ENCODE measurements at regions not wholly inside any gene's neighbourhood (a gene's known extent, or its start where the extent isn't known, plus 50 kb on each side); places are given as distances from the start of the nearest gene placed in this dataset.

DNA sequence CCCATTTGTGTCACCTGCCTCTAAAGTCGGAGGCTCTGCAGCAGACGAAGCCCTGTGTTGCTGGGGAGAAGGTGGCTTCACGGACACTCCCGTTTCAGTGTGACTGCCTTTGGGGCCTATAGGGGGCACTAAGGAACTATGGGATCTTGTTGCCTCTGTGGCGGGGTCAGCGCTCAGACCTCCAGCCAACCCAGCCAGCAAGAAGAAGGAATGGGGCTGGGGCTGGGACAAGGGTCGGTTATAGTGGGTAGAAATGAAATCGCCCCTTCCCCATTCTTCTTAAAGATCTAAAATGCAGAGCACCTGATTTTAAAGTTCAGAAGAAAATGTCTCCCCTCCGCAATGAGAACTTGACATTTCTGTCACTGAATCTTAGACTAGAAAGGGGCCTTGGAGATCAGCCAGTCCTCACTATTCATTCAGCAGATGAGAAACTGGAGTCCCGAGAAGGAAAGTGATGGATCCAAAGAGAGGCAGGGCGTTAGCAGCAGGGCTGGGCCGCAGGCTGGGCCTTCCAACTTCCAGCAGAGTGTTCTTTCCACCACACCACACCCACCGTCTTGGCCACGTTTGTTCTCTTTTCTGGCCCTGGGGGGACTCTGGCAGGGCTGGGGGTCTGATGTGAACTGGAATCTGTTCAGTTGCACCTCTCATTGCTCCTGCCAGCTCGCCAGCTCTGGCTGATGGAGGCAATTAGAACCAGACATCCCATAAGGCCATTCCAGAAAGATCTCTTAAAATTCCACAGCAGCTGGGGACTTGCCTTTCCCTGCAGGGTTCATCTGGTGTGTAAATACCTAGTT is 195.4 kb downstream of the OPA1 start:
- TF ChIP-seq GATA3 (IDR thresholded peaks at IDR 0.05; ENCODE audit: low read depth, low read length) (no peak), GATA2 (IDR thresholded peaks at IDR 0.05; ENCODE audit: low read depth, low read length) (no peak)

DNA sequence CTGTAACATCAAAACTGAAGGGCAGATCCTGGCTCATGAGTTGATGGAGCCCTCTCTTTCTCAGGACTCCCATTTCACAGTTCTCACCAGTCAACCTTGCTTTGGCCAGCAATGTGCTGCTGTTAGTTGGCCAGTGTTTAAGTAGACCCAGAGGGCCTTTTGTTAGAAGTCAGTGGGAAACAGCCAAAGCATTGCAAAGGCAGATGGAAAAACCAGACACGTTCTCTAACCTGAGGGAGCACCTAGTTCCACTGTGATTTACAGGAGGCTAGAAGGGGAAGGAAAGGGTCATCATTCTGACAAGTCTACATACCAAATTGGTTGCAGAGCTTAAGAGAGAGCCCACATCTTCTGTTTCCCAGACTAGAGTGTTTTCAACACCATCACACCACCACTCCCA is 196.4 kb downstream of the OPA1 start:
- TF ChIP-seq GATA3 (IDR thresholded peaks at IDR 0.05; ENCODE audit: low read depth, low read length) (no peak), GATA2 (IDR thresholded peaks at IDR 0.05; ENCODE audit: low read depth, low read length) (no peak)

DNA sequence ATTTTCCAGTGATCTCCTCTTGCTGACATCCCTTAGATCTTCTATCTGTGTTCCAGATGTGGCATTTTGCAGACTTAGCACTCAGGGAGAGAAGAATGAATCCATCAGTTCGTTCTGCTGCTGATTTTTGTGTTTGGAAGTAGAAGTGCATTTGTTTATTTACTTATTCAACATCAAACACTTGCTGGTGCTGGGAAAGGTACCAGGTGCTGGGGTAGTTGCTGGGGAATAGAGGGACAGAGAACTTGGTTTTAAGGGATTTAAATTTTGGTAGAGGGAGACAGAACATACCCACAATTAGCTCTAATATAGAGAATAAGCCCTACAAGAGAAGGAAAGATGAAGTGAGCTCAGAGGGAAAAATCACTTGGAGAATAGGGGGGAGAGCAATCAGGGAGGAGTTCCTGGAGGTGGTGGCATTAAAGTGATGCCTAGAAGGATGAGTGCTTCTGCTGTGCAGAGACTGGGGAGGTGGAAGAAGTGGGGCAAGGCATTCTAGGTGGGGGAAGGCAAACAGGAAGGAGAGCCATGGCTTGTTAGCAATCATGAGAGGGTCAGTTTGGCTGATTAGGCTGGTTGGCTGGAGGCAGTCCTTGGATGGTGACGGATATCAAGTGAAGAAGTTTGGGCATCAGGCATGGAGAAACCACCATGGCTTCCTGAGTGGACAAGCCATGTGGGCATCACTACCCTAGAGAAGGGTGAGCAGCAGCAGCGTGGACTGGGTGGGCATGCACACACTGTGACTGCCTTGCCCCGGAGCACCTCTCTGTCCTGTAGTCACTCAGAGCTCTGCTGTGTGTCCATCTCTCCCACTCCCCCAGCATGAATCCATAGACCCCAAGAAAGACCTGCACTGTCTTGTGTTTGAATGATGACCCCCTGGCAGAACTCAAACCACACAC is 197.3 kb downstream of the OPA1 start:
- no peak; the same call in 1 of the 2 replicates for TF ChIP-seq GATA3 (IDR thresholded peaks at IDR 0.05; ENCODE audit: low read depth, low read length)
- TF ChIP-seq GATA2 (IDR thresholded peaks at IDR 0.05; ENCODE audit: low read depth, low read length): 0 out of 2 replicates have a peak, but pooled peaks have one; percentile 1

DNA sequence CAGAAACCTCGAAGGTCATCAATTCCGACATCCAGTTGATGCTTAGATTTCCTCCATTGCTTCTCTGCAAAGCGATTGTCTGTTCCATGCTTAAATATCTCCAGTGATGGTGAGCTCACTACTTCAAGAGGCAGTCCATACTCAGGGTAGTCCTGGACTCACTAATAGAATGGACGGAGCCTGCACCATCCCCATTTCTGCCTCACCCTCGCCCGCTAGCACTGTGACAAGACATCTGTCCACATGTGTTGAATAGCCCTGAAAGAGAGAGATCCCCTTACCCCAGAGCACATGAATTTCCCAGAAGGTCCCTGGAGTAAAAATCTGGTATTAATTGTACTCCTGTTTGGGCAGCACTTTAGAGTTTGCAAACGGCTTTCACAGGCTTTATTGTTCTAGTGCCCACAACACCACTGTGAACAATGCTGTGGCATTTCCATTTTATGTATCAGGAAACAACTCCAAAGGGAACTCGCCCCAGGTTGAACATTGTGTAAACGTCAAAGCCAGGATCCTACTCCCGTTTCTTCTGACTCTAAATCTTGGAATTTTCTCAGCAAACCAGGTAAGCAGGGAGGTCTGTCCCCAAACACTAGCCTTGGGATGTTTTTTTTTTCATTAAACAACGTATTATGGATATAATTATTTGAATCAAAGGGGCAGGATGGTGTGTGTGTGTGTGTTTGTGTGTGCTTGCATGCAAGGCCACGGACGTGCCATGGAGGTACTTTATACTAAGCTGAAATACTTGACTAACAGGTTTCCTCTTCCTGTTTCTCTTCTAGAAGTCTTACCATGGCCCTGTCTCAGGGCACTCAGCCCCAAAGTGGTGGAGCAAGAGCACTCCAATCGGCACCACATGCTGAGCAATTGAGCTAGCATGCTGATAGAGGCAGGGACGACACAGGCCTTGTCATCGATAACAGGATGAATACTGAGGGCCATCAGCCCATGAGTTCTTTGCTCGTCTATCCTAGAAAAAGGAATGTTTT is 198.3 kb downstream of the OPA1 start:
- TF ChIP-seq GATA3 (IDR thresholded peaks at IDR 0.05; ENCODE audit: low read depth, low read length) (no peak), GATA2 (IDR thresholded peaks at IDR 0.05; ENCODE audit: low read depth, low read length) (no peak)

DNA sequence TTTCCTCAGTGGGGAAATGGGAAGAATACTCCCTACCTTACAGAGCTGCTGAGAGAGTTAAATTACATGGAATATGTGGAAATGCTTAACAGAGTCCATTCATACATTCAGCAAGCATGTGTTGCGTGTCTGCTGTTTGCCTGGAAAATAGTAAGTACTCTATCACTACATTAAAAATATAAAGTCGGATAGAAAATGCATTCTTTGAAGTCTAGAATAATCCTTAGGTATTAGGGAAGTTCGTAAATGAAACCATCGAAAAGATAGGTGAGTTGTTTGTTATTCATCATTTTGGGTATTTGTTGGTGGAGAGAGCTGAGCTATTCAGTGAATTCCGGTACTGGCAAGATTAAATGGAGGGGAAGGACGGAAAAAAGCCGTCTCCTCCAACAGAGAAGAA is 200.1 kb downstream of the OPA1 start:
- no peak for TF ChIP-seq GATA3 (IDR thresholded peaks at IDR 0.05; ENCODE audit: low read depth, low read length)
- no peak for TF ChIP-seq GATA2 (IDR thresholded peaks at IDR 0.05; ENCODE audit: low read depth, low read length)

DNA sequence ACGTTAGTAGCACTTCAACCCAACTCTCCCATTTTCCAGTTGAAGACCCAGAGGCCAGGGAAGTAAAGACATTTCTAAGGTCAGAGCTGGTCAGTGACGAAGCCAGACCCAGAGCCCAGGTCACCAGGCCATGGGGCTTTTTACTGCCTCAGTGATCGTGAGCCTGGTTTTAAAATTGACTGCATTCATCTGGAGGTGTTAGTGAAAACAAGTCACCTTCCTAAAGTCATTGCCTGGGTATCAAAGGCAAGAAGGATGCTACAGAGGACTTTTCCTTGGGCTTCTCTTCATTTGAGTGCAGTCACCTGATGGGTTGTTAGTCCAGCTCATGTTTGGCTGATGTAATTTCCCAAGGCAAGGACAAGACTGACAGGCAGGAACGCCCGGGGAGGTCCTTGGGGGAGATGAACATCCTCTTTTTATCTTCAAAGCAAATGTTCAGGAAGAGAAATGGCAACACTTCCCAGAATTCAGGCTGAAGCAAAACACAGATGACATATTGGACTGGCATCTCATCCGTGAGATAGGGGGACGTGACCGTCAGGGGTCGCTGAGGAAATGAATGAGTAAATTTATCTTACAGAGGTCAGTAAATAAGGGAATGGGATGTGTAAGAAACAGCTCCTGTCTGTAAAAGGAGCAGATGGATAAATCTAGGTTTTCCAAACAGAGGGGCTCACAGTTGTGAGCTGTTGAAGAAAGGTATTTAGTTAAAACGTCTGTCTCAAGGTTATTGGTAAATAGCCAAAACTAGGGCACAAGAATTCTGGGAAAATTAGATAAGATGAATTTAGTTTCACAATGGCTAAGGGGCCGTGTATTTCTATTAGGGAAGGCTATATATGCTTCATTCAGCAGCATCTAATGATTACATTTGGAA is 201.2 kb downstream of the OPA1 start:
- TF ChIP-seq GATA3 (IDR thresholded peaks at IDR 0.05; ENCODE audit: low read depth, low read length) (no peak), GATA2 (IDR thresholded peaks at IDR 0.05; ENCODE audit: low read depth, low read length) (no peak)

DNA sequence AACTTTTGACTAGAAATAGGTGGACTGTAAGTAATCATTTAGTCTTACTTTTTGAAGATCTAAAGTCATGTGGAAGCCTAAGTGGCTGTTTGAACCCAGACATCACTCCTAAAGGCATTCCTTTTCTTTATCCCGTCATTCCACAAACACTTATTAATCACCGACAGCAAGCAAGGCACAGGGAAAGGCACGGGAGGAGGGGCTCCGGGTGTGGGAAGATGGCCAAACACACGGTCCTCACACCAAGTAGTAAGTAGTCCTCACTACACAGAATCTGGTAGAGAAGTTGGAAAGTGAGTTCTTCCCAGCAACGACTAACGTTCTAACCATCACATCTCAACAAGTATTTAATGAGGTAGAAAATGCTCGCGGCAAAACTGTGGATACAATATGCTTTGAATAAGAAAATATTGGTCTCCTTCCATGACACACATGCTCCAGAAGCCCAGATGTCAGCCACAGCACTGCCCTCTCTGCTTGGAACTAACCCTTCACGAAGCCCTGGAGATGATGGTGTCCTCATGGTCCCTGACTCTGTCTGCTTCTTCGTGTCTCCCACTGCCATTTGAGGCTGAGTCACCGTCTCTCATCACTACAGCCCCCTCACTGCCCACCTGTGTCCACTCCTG is 202.2 kb downstream of the OPA1 start:
- no peak for TF ChIP-seq GATA2 (IDR thresholded peaks at IDR 0.05; ENCODE audit: low read depth, low read length)

DNA sequence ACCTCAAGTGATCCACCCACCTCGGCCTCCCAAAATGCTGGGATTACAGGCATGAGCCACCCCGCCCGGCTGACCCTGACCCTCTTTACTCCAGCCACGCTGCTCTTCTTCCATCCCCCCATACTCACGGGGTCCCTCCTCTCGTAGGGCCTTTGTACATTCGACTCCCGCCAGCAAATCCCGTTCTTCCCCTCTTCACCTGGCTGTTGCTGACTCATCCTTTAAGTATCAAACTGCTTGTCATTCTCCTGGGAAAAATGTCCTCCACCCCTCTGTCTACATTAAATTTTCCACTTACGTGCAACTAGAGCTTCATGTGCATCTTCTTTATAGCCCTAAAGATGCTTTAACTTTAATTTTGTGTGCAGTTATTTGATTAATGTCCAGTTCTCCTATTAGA is 203.1 kb downstream of the OPA1 start:
- TF ChIP-seq GATA3 (IDR thresholded peaks at IDR 0.05; ENCODE audit: low read depth, low read length) (no peak), GATA2 (IDR thresholded peaks at IDR 0.05; ENCODE audit: low read depth, low read length) (no peak)

DNA sequence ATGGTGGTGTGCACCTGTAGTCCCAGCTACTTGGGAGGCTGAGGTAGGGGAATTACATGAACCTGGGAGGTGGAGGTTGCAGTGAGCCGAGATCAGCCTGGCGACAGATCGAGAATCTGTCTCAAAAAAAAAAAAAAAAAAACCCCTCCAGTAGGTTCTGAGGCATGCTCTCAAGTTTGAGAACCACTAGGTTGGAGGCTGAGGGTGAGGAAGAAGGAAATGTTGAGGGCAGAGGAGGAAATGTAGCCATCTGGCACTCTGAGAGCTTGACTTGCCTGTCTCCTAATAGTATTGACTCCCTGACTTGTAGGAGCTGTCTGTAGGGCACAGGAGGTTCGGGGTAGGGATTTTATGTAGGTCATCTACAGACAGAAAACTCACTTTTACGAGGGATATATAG is 204.6 kb downstream of the OPA1 start:
- TF ChIP-seq GATA2 (IDR thresholded peaks at IDR 0.05; ENCODE audit: low read depth, low read length): no peak
- no peak for TF ChIP-seq GATA3 (IDR thresholded peaks at IDR 0.05; ENCODE audit: low read depth, low read length)

DNA sequence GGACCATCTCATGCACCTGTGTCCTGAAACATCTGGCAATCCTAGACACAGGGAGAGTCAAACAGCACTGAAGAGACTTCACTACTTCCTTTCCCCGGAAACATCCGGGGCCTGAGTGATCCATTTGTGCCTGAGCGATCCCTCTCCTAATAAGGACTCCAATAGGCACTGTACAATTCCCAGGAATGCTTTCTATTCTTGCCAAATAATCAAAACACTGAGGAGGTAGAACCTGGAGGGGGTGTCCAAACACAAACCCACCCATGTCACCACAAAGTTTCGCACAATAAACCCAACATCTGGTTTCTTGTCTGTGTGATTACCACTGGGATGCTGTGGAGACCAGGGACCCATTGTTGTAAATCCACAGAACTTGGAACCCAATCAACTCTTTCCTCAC is 205.0 kb downstream of the OPA1 start:
- TF ChIP-seq GATA2 (IDR thresholded peaks at IDR 0.05; ENCODE audit: low read depth, low read length): no peak

DNA sequence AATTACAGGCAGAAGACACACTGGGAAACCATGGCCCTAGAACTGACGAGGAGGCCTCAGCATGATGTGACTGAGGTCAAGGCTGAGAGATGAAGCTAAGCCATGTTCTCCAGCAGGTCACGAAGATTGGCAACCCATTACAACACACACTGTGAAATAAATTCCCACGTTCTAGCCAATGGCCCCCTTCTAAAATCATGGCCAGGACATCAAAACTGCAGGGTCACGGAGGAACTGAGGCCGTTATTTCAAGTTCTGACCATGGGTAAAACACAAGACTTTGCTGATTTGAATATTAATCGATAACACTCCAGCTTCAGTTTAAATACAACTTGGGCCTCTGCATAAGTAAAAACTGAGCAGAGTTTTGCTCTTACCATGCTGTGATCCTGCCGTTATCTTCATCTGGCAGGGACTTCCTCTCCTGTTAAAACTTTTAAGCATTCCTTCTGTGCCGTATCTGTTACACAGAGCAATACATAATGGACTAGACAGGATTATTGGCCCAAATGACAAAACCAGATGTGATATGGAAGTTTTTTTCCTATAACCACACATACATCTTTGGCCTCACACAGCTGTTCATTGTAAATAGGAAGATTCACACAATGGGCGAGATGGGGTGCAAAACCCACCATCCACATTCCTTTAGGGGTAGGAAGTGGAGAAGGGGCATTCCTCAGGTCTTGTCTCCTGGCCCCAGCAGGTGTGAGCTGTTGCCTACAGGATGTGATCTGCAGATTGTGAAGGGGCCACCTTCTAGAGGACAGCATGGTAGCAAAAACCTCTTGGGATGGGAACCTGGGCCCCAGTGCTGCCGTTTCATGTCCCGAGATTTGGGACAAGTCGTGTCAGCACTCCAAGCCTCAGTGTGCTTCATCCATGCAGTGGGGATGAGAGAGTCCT is 207.4 kb downstream of the OPA1 start:
- TF ChIP-seq GATA3 (IDR thresholded peaks at IDR 0.05; ENCODE audit: low read depth, low read length) (no peak), GATA2 (IDR thresholded peaks at IDR 0.05; ENCODE audit: low read depth, low read length) (no peak)

DNA sequence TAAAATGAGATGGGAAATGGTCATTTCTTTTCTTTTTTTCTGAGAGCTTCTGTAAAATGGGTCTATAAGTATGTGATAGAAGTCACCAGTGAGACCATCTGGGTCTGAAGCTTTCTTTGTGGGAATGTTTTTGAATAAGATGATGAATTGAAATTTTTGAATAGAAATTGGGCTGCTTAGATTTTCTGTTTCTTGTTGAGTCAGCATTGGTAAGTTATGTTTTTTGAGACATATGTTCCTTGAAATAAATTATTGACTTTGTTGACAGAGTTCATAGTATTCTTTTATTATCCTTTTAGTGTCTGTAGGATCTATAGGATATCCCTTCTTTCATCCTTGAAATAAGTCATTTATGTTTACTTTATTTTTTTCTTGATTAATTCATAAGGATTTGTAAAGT is 208.1 kb downstream of the OPA1 start:
- TF ChIP-seq GATA3 (IDR thresholded peaks at IDR 0.05; ENCODE audit: low read depth, low read length): no peak
- no peak for TF ChIP-seq GATA2 (IDR thresholded peaks at IDR 0.05; ENCODE audit: low read depth, low read length)

All from SH-SY5Y (cell line).